GM19372 (cell line): ENCODE measurements at regions not wholly inside any gene's neighbourhood (a gene's known extent, or its start where the extent isn't known, plus 50 kb on each side); places are given as distances from the start of the nearest gene placed in this dataset.

Experiments used
- ATAC-seq: cut with Tn5 transposase; IDR thresholded peaks from one replicate; pipeline ENCODE4 v1.9.1; 2021; ENCODE audit warnings: mild to moderate bottlenecking, low read depth, moderate library complexity; ENCODE audit not compliant: unreplicated experiment

GRCh38 chr5:135127439-135128240 lies 93.6 kb upstream of the PITX1 start:
- no peak for ATAC-seq

- no peak for ATAC-seq
These were observed 92.8 kb upstream of the PITX1 start for GRCh38 chr5:135126688-135127438.

DNA sequence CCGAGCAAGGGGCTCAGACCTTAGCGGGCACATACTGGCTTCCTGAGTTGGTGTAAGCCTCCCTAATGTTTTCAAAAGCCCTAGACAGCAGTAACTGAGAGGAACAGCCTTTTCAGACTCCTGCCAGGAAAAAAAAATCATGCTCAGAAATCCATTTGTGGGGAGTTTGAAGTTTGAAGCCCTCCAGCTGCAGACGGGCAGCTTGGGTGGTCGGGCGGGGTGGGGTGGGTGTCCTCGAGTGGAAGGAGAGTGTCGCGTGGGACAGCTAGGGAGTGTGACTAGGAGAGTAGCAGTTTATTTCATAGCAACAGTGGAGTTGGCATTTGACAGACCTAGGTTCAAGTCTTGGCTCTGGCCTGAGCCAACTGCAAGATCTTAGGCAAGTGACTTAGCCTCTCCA lies 90.7 kb upstream of the PITX1 start:
- no peak for ATAC-seq

- ATAC-seq = no peak
These were observed 90.1 kb upstream of the PITX1 start for GRCh38 chr5:135124128-135124527.

- no peak for ATAC-seq
These were observed 88.8 kb upstream of the PITX1 start for GRCh38 chr5:135122797-135123196.

GRCh38 chr5:135120951-135121350 lies 86.9 kb upstream of the PITX1 start:
- ATAC-seq = no peak

GRCh38 chr5:135119481-135119880 lies 85.5 kb upstream of the PITX1 start:
- no peak for ATAC-seq

DNA sequence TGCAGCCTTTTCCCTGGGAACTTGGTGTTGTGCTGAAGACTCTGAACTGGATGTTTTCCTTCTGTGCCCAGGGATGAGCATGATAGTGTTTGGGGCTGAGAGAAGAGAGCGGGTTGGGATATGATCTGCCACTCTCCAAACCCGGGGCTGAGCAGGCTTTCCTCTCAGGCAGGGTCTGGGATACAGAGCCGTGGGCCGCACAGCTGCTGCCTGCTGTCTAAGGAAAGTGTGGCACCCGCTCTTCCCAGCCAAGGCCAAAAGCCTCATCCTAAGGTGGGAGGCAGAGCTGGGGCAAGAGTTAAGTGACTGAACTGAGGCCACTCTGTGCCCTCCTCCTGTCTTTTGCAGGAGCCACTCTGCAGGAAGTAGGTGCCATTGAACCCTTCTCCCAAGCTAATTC lies 83.6 kb upstream of the PITX1 start:
- ATAC-seq = no peak

GRCh38 chr5:135116160-135116561 lies 82.1 kb upstream of the PITX1 start:
- ATAC-seq = no peak

DNA sequence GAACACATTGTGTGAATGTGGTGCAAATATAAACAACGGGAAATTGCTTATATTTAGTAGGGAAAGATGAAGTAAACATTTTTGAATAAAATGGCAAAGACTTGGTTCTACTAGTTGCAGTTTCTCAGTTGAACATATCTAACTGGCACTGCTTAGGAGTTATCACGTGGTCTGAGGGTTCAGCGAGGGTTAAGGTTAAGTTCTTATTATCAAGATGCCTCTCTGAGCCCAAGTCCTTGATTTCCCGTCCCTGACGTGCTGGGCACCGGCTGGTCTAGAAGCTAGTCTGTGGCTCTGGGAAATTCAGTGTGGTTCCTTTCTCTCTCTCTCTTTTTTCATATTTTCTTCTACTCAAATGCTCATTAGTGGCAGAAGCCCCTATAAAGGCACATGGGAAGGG lies 81.6 kb upstream of the PITX1 start:
- ATAC-seq = no peak

DNA sequence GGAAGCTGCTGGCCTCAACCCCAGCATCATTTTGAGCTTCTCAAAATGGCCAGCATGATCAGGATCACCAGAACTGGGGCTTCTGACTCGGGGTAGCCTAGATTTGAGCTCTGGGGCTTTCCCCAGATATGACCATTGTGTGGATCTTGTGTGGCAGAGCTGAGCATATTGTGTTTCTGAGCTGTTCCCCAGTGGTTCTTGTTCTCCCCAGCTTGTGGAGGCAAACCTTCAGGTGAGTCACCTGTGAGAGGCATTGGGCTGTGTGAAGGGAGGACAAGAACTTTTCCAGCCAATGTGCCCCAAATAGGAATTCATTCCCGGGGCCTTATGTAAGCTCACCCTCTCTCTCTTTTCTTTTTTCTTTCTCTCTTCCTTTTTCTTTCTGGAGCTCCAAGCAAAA lies 80.7 kb upstream of the PITX1 start:
- ATAC-seq = no peak

GRCh38 chr5:135112008-135112725 lies 78.1 kb upstream of the PITX1 start:
- ATAC-seq = no peak

DNA sequence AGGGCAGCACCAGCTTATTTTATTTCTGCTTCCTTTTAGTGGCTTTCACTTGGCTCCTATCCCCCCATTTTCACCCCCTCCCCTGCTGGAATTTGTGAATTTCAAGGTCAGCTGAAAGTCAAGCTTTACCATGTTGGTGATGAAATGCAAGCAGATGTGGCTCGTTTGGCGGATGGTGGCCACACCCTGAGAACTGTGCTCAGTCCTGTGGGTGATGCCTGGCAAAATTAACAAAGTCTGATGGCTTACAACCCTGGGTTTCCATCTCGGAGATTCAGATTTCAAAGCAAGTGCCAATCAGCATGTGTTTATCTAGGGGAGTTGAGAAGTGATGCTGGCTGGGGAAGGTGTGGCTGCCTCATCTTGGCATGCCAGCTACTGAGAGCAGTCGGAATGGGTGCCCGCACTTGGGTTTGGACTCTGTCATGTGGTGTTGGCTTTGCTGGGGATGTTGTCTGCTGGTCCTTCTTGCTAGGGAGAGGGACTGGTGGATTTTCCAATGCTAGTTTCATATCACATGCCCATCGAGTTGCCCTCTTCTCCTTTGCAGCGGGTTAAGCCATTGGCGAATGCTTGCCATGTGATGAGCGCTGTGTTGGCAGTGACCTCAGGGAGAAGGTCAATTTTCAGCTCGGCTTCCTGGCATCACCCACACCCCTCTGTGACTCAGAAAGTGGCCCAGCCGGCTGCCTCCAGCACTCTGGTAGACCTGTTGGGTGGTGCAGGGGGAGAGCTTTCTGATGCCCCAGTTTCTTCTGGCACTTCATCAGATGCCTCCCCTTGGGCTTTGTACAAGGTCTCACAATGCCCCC lies 77.0 kb upstream of the PITX1 start:
- no peak for ATAC-seq

DNA sequence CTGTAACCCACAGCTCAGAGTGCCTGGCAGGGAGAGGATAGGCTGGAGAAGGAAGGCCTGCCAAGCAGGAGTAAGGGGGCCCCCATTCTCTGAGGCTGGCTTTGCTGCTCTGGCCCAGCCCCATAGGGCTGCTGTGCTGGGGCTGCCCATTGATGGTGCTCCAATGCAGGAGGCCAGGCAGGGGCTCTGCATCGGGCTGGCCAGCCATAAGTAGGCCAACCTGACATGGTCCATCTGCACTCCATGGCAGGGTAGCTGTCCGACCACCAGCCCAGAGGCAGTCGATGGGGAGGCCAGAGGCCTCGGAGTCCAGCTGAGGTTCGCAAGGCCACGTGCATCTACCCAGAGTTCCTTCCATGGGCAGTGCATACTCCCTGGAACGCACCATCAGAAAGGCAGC lies 75.0 kb upstream of the PITX1 start:
- no peak for ATAC-seq

DNA sequence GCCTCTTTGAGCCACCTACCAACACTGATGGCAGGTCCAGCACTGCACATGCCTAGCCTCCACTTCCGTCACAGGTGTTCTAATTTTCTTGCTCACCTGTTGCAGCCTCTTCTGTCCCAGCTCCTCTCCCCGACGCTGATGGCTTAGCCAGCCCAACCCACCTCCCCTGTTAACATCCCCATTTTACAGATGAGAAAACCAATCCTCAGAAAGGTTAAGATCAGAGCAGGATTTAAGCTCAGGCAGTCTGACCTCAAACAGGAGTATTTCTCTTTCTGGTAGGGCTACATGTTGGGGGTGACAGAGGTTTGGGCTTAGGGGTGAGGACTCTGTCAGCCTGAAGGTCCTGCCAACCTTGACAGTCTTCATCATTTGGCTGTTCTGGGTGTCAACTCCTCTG lies 74.5 kb upstream of the PITX1 start:
- ATAC-seq = no peak

DNA sequence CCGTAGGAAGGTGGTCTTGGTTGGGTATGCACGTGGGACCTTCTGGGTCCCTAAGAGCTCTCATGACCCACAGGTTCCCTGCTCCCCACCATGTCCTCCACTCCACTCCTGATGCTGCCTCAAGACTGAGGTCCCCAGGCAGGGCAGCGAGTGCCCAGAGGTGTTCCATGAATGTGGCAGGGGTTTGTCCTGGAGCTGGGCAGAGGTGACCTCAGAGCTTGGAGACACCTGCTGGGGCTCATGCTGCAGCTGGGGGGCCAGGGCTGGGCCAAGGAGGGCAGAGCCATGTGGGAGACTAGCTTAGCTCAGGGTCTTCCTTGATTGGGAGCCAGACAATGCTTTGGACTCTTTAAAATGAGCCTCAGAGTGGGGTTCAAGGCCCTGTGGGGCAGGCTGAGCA lies 74.0 kb upstream of the PITX1 start:
- no peak for ATAC-seq

GRCh38 chr5:135106610-135107471 lies 72.8 kb upstream of the PITX1 start:
- ATAC-seq = no peak

DNA sequence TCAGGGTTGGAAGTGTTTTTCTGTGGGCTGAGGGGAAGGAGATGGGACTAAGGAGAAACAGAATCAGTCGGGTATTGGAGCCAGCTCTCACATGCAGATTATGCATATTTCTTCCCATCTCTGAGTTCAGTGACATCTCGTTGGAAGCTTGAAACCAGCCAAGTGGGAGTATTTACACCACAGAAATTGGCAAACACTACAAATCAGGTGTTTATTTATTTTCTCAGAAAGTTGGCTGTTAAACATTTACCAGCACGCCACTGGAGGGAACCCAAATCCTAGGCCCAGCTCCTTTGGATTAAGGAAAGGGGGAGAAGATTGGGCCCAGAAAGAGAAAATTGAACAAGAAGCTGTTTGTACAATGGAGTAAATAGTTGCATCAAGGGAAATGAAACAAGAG lies 72.1 kb upstream of the PITX1 start:
- no peak for ATAC-seq

GRCh38 chr5:135105105-135105484 lies 71.1 kb upstream of the PITX1 start:
- no peak for ATAC-seq

GRCh38 chr5:135103575-135103853 lies 69.5 kb upstream of the PITX1 start:
- ATAC-seq = no peak
